Prostate gland (tissue), 2 donors: ENCODE measurements at regions not wholly inside any gene's neighbourhood (a gene's known extent, or its start where the extent isn't known, plus 50 kb on each side); places are given as distances from the start of the nearest gene placed in this dataset.

Experiments
- DNase-seq: peaks from one replicate; pipeline ENCODE4 v3.0.0-alpha.2; 2019; ENCODE audit warnings: low spot score
- H3K27ac ChIP-seq, 2 donors: fragments of 200-600 bp; sonication (generic); 2 replicates each; pipeline ENCODE4 v1.5.1; 2017 to 2019
- H3K27me3 ChIP-seq: fragments of 200-600 bp; sonication (generic); replicated peaks from 2 replicates; pipeline ENCODE4 v1.5.1; 2019; ENCODE audit not compliant: insufficient read depth
- H3K36me3 ChIP-seq, 2 donors: fragments of 200-600 bp; sonication (generic); 1 replicate in 1 of 2; 2 replicates in 1 of 2; pipeline versions ENCODE4 v1.5.1 to v1.8.1; 2017 to 2019
- H3K4me1 ChIP-seq: fragments of 200-600 bp; sonication (generic); replicated peaks from 2 replicates; pipeline ENCODE4 v1.5.1; 2019
- H3K4me3 ChIP-seq, 2 donors: fragments of 200-600 bp; sonication (generic); 2 replicates each; pipeline ENCODE4 v1.5.1; 2017 to 2019
- H3K9me3 ChIP-seq: fragments of 200-600 bp; sonication (generic); 2 replicates; pipeline ENCODE4 v1.5.1; 2017
- CTCF ChIP-seq, 4 experiments: fragments of 200-600 bp in 2 of 4; fragments of 450-650 bp in 2 of 4; sonication (generic) in 2 of 4; IDR thresholded peaks; 1 replicate in 3 of 4; 2 replicates in 1 of 4; pipeline ENCODE4 v1.5.1; 2016 to 2019; ENCODE audit warnings: antibody characterized with exemption in 4 of 4, mild to moderate bottlenecking in 2 of 4, moderate library complexity in 2 of 4
- POLR2A ChIP-seq: fragments of 450-650 bp; IDR thresholded peaks from one replicate; pipeline ENCODE4 v1.6.1; 2016; ENCODE audit warnings: antibody characterized with exemption, mild to moderate bottlenecking
- POLR2AphosphoS5 ChIP-seq: sonication (generic); formaldehyde crosslinking; IDR thresholded peaks from one replicate; pipeline ENCODE4 v1.6.1; 2017; ENCODE audit warnings: antibody characterized with exemption
- WGBS: methylation state at CpG from one replicate; pipeline ENCODE4 v1.1.5; 2018; 5-methylcytosine and 5-hydroxymethylcytosine counted together
- intact Hi-C: fragments of 100-400 bp; cut with DNase I; formaldehyde crosslinking; loops from one replicate; pipeline ENCODE4 v1.14.2; 2022

- Histone ChIP-seq H3K27ac (no peak overlapping the region), H3K4me1 (no peaks in the 10 kb centered on the region), H3K9me3 (no peaks in the 10 kb centered on the region), H3K36me3 (no peaks in the 10 kb centered on the region), H3K27me3 (no peaks in the 10 kb centered on the region), H3K4me3 (no peak overlapping the region)
- no peak for DNase-seq
- intact Hi-C loops: no loop called here
- no peak for TF ChIP-seq POLR2A
- no peak for TF ChIP-seq POLR2AphosphoS5
- no peak for TF ChIP-seq CTCF (IDR thresholded peaks at IDR 0.05)
- WGBS: 64% methylated on average over 4 of the region's 4 CpGs
Observed at GRCh38 chr2:58688813-58689212, 447.7 kb upstream of the FANCL start.

DNA sequence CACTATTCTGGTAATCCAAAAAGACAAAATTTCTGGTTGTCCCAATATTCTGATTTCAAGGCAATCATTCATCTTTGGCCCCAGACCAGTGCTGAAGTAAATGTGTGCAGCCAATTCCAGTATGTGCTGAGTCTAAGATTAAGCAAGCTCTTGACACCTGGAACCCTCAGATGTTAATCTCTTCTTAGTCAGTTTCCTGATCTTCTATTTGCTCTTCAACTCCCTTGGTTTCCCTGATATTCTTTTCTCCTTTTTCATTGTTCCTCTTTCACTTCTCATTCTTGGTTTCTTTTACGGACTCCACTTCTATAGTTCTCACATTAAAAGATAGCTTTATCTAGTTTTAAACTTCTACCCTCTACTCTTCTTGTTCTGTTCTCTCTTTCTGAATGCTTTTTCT, 445.7 kb upstream of the FANCL start:
- 39% methylated on average over 1 of the region's 1 CpG for WGBS

DNA sequence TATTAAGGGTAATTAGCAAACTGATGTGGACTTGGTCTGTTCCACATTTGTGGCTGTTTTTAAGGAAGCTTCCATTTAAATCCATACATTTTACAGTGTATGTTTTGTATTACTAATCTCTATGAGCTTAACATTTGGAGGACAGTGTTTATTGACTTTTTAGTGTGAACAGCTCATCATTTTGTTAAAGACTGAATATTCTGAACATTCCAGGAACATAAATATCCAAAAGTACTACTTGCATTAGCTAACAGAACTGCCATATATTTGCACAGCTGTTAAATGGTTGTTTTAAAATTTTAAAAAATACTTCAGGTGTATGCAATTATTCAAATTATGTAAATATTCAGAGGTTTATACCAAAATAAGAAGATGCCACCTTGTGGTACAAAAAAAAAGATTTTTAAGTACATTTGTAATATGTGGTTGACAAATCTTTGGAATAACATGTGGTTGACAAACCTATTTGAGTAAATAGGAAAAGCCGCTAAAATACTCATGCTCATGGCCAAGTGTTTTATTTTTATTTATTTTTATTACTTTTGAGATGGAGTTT, 439.7 kb upstream of the FANCL start:
- Histone ChIP-seq H3K4me1 (no peaks in the 10 kb centered on the region), H3K27ac (no peak overlapping the region), H3K4me3 (no peak overlapping the region), H3K9me3 (no peaks in the 10 kb centered on the region), H3K27me3 (no peaks in the 10 kb centered on the region), H3K36me3 (no peaks in the 10 kb centered on the region)
- intact Hi-C loops: no loop called here
- WGBS: 98% methylated on average over 1 of the region's 1 CpG
- TF ChIP-seq CTCF (IDR thresholded peaks at IDR 0.05) (peak in 1 of 4 experiments; percentile 7), POLR2A (no peak), POLR2AphosphoS5 (no peak)
- no peak for DNase-seq

More for the DNA sequence above, 445.7 kb upstream of the FANCL start:
- Histone ChIP-seq H3K27ac (no peak overlapping the region), H3K27me3 (no peaks in the 10 kb centered on the region), H3K9me3 (no peaks in the 10 kb centered on the region), H3K4me3 (no peak overlapping the region), H3K4me1 (no peaks in the 10 kb centered on the region), H3K36me3 (no peaks in the 10 kb centered on the region)
- intact Hi-C loops: no loop called here
- TF ChIP-seq POLR2AphosphoS5: no peak
- TF ChIP-seq POLR2A: no peak
- no peak for TF ChIP-seq CTCF (IDR thresholded peaks at IDR 0.05)
- no peak for DNase-seq

- Histone ChIP-seq H3K9me3 (no peaks in the 10 kb centered on the region), H3K36me3 (no peaks in the 10 kb centered on the region), H3K27me3 (no peaks in the 10 kb centered on the region), H3K4me3 (no peak overlapping the region), H3K27ac (no peak overlapping the region), H3K4me1 (no peaks in the 10 kb centered on the region)
- no peak for DNase-seq
- TF ChIP-seq POLR2A (no peak), CTCF (IDR thresholded peaks at IDR 0.05) (no peak), POLR2AphosphoS5 (no peak)
- intact Hi-C loops: no loop called here
- WGBS: 70% methylated on average over 3 of the region's 3 CpGs
Observed at GRCh38 chr2:58677748-58678147, 436.6 kb upstream of the FANCL start.

DNA sequence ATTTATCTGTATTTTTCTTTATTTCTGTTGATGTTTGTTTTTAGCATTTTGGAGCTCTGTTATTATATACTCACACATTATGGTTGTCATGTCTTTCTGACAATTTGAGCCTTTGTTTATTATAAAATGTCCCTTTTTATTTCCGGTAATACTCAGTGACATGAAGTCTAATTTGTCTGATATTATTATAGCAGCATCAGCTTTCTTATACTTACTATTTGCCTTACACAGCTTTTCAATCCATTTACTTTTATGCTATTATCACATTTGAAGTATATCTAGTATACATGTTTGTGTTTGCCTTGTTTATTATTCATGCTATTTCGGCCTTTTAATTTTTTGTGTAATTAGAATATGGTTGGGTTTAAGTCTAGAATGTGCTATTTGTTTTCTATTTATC, 430.6 kb upstream of the FANCL start:
- WGBS: 100% methylated on average over 2 of the region's 2 CpGs
- Histone ChIP-seq H3K36me3 (no peaks in the 10 kb centered on the region), H3K27ac (no peak overlapping the region), H3K27me3 (no peaks in the 10 kb centered on the region), H3K4me3 (no peak overlapping the region), H3K4me1 (no peaks in the 10 kb centered on the region), H3K9me3 (no peaks in the 10 kb centered on the region)
- intact Hi-C loops: no loop called here
- TF ChIP-seq CTCF (IDR thresholded peaks at IDR 0.05) (no peak), POLR2A (no peak), POLR2AphosphoS5 (no peak)
- no peak for DNase-seq
